Thymus (tissue), 11 donors: ENCODE measurements at regions not wholly inside any gene's neighbourhood (a gene's known extent, or its start where the extent isn't known, plus 50 kb on each side); places are given as distances from the start of the nearest gene placed in this dataset.

ENCODE experiments used
- DNase-seq, 9 donors: peaks; one replicate each; pipeline ENCODE4 v3.0.0-alpha.2; 2013; ENCODE audit warnings: low spot score in 9 of 9, low read depth in 6 of 9, missing footprints in 1 of 9
- H3K27ac ChIP-seq, 2 donors: one replicate each; pipeline ENCODE4 v1.5.1; 2013; ENCODE audit warnings: control low read depth in 1 of 2, low read depth in 1 of 2, low read length in 1 of 2, mild to moderate bottlenecking in 1 of 2, moderate library complexity in 1 of 2
- H3K27me3 ChIP-seq, 2 donors: one replicate each; pipeline ENCODE4 v1.5.1; 2013; ENCODE audit warnings: low read length in 1 of 2; ENCODE audit not compliant: control insufficient read depth in 2 of 2, insufficient read depth in 1 of 2
- H3K36me3 ChIP-seq, 2 donors: one replicate each; pipeline ENCODE4 v1.5.1; 2013; ENCODE audit warnings: low read length in 1 of 2, mild to moderate bottlenecking in 1 of 2, moderate library complexity in 1 of 2; ENCODE audit not compliant: control insufficient read depth in 2 of 2, insufficient read depth in 2 of 2
- H3K4me1 ChIP-seq, 2 donors: one replicate each; pipeline ENCODE4 v1.5.1; 2013; ENCODE audit warnings: low read length in 2 of 2; ENCODE audit not compliant: control insufficient read depth in 2 of 2, insufficient read depth in 2 of 2
- H3K4me3 ChIP-seq, 2 donors: one replicate each; pipeline ENCODE4 v1.5.1; 2013; ENCODE audit warnings: low read length in 2 of 2, control low read depth in 1 of 2, mild to moderate bottlenecking in 1 of 2
- H3K9me3 ChIP-seq, 2 donors: one replicate each; pipeline ENCODE4 v1.5.1; 2013; ENCODE audit warnings: low read length in 1 of 2, mild to moderate bottlenecking in 1 of 2; ENCODE audit not compliant: control insufficient read depth in 2 of 2, insufficient read depth in 1 of 2
- WGBS: extraction: QIAGEN DNeasy Blood & Tissue Kit; methylation state at CpG from one replicate; pipeline ENCODE4 v1.1.7; 2013; 5-methylcytosine and 5-hydroxymethylcytosine counted together
- donor health status: healthy.

- H3K27me3 ChIP-seq = no peaks in the 10 kb centered on the region
- H3K4me3 ChIP-seq = no peak overlapping the region
- H3K36me3 ChIP-seq = no peaks in the 10 kb centered on the region
- no peak for DNase-seq
- WGBS = 86% methylated on average over 1 of the region's 1 CpG
- no peaks in the 10 kb centered on the region for H3K9me3 ChIP-seq
- H3K27ac ChIP-seq = no peak overlapping the region
- no peaks in the 10 kb centered on the region for H3K4me1 ChIP-seq
Measured at GRCh38 chr14:43903209-43903608, 603.9 kb downstream of the FSCB start.

GRCh38 chr14:43901911-43902673, 605.0 kb downstream of the FSCB start:
- Histone ChIP-seq H3K36me3 (no peaks in the 10 kb centered on the region), H3K27me3 (no peaks in the 10 kb centered on the region), H3K4me3 (no peak overlapping the region), H3K4me1 (no peaks in the 10 kb centered on the region), H3K27ac (no peak overlapping the region), H3K9me3 (no peaks in the 10 kb centered on the region)
- no peak for DNase-seq
- 92% methylated on average over 3 of the region's 3 CpGs for WGBS

- WGBS = 27% methylated on average over 2 of the region's 2 CpGs
Measured at GRCh38 chr14:43900173-43900655, 606.9 kb downstream of the FSCB start.

GRCh38 chr14:43898687-43899086, 608.4 kb downstream of the FSCB start:
- Histone ChIP-seq H3K4me3 (no peak overlapping the region), H3K9me3 (no peaks in the 10 kb centered on the region), H3K27ac (no peak overlapping the region), H3K36me3 (no peaks in the 10 kb centered on the region), H3K27me3 (no peaks in the 10 kb centered on the region), H3K4me1 (no peaks in the 10 kb centered on the region)
- DNase-seq = no peak
- WGBS = 92% methylated on average over 2 of the region's 2 CpGs

More at GRCh38 chr14:43900173-43900655, 606.9 kb downstream of the FSCB start:
- H3K36me3 ChIP-seq = no peaks in the 10 kb centered on the region
- H3K9me3 ChIP-seq = no peaks in the 10 kb centered on the region
- DNase-seq = no peak
- no peaks in the 10 kb centered on the region for H3K4me1 ChIP-seq
- H3K27me3 ChIP-seq = no peaks in the 10 kb centered on the region
- no peak overlapping the region for H3K4me3 ChIP-seq
- no peak overlapping the region for H3K27ac ChIP-seq

- no peaks in the 10 kb centered on the region for H3K27me3 ChIP-seq
- H3K9me3 ChIP-seq = no peaks in the 10 kb centered on the region
- no peaks in the 10 kb centered on the region for H3K36me3 ChIP-seq
- H3K27ac ChIP-seq = no peak overlapping the region
- H3K4me1 ChIP-seq = no peaks in the 10 kb centered on the region
- 88% methylated on average over 2 of the region's 2 CpGs for WGBS
- H3K4me3 ChIP-seq = no peak overlapping the region
- no peak for DNase-seq
Measured at GRCh38 chr14:43896044-43896443, 611.0 kb downstream of the FSCB start.

- 57% methylated on average over 3 of the region's 3 CpGs for WGBS
- Histone ChIP-seq H3K4me1 (no peaks in the 10 kb centered on the region), H3K9me3 (no peaks in the 10 kb centered on the region)
Measured at GRCh38 chr14:43894534-43894933, 612.5 kb downstream of the FSCB start.

GRCh38 chr14:43887523-43887922, 619.6 kb downstream of the FSCB start:
- DNase-seq = no peak
- no peaks in the 10 kb centered on the region for H3K27me3 ChIP-seq
- H3K27ac ChIP-seq = no peak overlapping the region
- WGBS = 96% methylated on average over 2 of the region's 2 CpGs
- H3K36me3 ChIP-seq = no peaks in the 10 kb centered on the region
- no peak overlapping the region for H3K4me3 ChIP-seq
- H3K9me3 ChIP-seq = no peaks in the 10 kb centered on the region
- no peaks in the 10 kb centered on the region for H3K4me1 ChIP-seq

More at GRCh38 chr14:43894534-43894933, 612.5 kb downstream of the FSCB start:
- Histone ChIP-seq H3K36me3 (no peaks in the 10 kb centered on the region), H3K4me3 (no peak overlapping the region), H3K27me3 (no peaks in the 10 kb centered on the region), H3K27ac (no peak overlapping the region)
- peak in 3 of 9 donors; percentile 1 to 11 (median 3) for DNase-seq

GRCh38 chr14:43877351-43877960, 629.6 kb downstream of the FSCB start:
- Histone ChIP-seq H3K27me3 (no peaks in the 10 kb centered on the region), H3K4me1 (no peaks in the 10 kb centered on the region), H3K9me3 (no peaks in the 10 kb centered on the region), H3K4me3 (no peak overlapping the region), H3K36me3 (no peaks in the 10 kb centered on the region), H3K27ac (no peak overlapping the region)
- no peak for DNase-seq
- 88% methylated on average over 3 of the region's 3 CpGs for WGBS

GRCh38 chr14:43872752-43873655, 634.1 kb downstream of the FSCB start:
- no peaks in the 10 kb centered on the region for H3K4me1 ChIP-seq
- H3K27me3 ChIP-seq = no peaks in the 10 kb centered on the region
- H3K36me3 ChIP-seq = no peaks in the 10 kb centered on the region
- H3K9me3 ChIP-seq = no peaks in the 10 kb centered on the region
- WGBS = 79% methylated on average over 7 of the region's 7 CpGs
- H3K27ac ChIP-seq = no peak overlapping the region
- DNase-seq = no peak
- H3K4me3 ChIP-seq = no peak overlapping the region
